Inflammatory macrophage treated with lipopolysaccharide for 1 hour (primary cell): ENCODE measurements at regions not wholly inside any gene's neighbourhood (a gene's known extent, or its start where the extent isn't known, plus 50 kb on each side); places are given as distances from the start of the nearest gene placed in this dataset.
"Not testable (repeated sequence)": the region's sequence is repeated elsewhere in the genome, so short reads cannot be mapped to it uniquely, and the experiment has no call there.

ENCODE experiments used
- DNase-seq, 2 donors: peaks; one replicate each; pipeline ENCODE4 v3.0.0-alpha.2; 2020 to 2022

DNA sequence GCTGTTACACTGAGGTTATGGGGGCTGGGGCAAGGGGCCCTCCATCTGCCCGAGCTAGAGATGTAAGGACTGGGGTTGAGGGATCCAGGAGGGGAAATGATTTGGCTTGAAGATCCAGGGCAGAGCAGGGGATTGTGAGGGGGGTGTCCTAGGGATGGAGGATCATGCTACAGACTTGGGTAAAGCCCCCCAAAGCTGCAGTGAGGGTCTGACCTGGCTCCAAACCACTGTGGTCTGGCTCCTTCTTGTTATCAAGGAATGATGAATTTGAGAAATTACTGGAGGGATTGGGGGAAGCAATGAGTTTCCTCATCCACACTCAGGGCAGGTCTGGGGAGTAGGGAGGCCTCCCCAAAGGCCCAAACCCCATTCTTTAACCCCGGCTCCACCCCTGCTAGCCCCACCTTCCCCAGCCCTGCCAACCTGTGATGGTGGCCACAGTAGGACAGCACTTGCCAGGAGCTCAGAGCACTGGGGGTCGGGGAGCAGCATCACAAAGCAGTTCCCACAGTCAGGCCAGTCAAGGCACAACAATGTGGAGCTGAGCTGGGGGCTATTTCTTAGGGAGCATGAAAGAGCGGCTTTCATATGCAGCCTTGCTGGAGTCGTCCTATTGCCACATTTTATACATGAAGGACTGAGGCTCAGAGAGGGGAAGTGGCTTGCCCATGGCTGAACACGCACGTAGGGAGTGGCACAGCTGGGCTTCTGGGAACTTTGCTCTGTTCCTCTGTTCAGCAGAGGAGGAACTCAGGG lies 165.5 kb downstream of the EFNB1 start:
- peak; percentile 48 to 52 for DNase-seq

DNA sequence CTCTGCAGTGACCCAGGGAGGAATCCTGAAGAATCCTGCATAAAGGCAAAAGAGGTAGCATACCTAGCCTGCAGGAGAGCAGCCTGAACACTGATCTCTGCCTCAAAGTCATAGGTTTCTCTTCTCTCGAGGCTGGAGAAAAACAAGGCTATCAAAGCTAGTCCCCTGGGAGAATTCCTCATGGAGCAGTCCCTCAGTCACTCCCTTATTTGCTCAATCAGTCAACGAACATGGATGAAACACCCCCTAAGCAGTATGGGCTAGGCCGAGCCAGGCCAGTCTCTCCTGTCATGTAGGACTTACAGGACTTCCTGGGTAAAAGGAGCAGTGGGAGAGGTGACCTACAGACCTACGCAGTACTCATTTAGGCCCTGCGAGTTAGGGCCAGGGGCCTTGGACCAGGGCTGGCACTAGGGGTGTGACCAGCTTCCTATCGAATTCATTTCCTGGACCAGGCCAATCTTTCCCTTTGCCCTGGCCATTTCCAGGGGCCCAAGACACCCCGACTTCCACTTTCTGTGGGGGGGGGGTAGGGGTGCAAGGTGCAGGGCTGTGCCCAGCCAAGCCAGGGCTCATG lies 164.1 kb downstream of the EFNB1 start:
- DNase-seq: no peak

DNA sequence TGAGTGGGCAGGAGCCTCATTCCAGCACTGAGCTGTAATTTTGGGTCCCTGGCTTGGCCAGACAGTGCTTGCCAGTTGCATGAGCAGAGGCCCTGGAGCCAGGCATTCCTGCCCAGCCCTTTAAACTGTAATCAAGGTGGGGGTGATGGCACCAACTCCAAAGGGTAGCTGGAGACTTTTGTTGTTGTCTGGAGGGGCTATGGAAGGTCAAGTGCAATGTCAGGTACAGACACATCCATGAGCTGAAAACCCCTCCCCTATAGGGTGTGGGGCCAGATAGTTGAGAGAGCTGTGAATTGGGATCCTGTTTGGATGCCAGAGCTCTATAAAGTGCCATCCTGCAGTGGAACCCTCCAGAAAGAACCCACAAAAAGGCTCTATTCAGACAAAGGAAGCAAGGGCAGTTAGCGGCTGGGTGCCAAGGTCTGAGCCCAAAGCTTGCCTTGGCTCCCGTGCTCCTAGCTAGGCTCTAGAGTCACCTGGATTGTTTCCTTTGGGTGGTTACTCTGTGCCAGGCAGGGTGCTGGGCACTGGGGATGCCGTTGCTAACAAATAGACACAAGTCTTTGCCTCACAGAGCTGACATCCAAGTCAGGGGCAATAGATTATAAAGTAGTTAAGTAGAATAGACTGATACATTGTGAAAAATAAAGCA lies 163.0 kb downstream of the EFNB1 start:
- no peak for DNase-seq

DNA sequence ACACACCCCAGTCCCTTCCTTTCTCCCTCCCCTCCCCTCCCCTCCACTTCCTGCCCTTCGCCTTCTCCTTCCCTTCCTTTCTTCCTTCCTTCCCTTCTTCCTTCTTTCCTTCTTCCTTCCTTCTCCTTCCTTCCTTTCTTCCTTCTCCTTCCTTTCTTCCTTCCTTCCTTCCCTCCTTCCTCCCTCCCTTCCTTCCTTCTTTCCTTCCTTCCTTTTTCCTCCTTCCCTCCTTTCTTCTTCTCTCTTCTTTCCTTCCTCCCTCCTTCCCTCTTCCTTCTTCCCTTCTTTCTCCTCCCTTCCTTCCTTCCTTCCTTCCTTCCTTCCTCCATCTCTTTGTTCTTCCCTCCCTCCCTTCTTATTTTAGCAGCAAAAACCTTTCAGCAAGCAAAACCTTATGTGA lies 162.1 kb downstream of the EFNB1 start:
- DNase-seq: no peak

DNA sequence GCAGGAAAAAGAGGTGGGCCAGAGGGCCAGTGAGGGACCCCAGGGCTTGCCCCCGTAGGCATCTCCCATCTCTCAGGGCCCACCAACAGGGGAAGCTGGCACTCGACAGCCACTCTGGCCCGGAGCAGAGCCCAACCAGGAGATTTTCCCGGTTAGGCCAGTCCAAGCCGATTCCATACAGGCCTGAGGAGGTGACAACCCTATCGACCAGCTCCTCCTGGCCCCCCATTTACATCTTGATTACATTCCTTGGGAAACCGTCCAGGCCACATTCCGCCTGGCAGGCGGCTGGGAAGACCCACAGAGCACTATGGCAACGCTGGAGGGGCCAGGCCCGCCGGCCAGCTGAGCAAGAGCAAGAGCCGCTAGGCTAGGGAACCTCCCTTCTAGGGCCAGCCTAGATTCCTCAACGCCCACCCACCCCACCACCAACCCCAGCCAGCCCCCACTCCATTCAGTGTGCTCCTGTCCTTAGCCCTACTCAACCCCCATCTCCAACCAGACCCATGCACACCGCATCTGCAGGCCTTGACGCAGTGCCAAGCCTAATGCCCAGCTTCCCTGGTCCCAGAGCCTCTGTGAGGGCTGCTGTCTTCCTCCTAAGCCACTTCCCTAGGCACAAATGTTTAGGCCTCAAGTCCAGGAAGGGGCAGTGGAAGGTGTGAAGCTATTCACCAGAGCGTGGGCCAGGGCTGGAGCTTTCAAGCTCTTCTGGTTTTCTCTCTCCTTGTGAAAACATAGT lies 161.2 kb downstream of the EFNB1 start:
- DNase-seq: no peak

DNA sequence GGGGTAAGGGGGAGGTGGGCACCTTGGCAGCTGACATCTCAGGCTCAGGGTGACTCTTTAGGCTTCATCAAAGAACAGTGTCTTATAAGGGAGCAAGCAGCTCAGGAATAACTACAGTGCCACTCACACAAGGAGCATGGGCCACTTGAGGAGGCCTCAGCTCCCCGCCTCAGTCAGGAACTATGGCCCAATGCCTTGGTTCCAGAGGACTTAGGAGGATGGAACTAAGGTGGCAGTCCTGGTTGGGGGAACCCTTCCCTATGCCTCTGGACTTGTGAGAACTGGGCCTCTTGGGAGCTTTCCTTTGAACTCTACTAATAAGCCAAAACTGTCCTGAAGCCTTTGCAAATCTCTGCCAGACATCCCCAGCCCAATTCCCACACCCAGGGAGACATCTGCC lies 160.6 kb downstream of the EFNB1 start:
- DNase-seq: no peak

DNA sequence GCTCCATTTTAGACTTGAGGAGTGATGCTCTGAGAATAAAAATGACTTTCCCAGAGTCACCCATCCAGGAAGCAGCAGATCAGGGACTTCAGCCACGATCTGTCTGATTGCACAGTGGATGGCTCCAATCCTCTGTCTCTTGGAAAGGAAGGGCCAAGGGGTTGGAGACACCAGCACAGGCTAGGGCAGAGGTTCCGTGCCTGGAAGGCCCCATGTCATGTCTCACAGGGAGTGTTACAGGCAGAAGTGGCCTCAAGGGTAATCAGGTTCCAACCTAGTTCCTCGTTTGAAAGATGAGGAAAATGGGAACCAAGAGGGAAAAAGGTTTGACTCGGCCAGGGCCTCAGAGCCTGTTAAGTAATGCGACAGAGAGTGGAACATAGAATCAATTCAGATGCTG lies 160.0 kb downstream of the EFNB1 start:
- DNase-seq: no peak

DNA sequence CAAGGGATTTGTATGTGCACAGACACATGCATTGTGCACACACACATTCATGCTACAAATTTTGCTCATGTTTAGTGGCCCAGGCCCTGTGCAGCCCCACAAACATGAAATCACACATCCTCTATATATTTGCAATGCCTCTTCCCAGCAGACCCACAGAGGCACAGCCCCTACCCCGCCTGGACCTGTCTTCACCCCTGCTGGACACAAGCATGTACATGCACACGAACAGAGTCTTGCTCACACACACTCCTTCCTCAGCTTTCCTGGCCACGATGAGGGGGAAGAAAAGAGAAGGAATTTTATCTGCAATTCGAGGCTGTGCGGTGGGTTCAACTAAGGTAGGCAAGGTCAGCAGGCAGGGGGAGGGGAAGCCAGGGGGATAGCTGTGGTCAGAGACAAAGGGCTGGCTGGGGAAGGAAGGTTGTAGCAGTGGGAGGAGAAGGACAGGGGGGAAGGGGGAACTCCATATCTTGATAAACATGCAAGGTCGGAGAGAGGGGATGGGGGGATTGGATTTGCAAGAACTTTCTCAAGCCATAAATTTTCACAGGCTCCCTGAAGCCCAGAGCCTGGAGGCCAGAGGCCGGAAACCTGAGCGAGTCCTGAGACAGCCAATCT lies 156.4 kb downstream of the EFNB1 start:
- DNase-seq: no peak

DNA sequence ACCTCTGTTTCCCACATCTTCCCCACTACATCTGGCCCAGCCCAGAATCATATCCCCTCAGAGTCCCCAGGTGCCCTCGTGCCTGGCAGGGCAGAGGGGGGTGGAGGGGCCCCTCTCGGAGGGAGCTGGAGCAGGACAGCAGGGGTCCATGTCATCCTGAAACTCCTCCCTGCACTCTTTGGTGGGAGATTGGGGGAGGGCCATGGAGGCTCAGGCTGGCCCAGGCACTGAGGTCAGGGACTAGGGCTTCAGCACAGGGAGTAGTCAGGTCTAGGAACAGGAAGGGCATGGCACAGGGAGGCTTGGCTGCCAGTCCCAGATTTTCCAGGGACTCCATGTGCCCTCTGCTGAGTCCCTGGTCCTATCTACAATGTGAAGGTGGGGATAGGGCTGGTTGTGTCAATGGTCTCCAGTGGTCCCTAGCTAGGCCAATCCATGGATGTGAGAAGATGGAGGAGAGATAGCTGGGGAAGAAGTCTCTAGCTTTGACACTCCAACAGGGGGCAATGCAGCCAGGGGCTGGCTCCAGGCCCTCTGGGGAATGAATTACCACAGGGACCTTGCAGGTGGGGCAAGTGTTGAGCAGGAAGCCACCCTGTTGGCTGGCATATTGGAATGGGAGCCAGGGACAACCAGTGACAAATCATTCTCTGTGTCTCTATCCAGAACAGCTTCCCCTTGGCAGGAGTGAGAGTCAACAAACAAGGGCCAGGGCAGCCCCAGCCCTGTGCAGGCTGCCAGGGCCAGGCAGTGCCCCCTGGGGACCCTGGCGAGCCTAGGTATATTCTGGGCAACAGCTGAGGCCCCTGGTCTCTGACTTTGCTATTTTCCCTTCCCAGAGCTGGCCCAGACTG lies 154.4 kb downstream of the EFNB1 start:
- no peak for DNase-seq

DNA sequence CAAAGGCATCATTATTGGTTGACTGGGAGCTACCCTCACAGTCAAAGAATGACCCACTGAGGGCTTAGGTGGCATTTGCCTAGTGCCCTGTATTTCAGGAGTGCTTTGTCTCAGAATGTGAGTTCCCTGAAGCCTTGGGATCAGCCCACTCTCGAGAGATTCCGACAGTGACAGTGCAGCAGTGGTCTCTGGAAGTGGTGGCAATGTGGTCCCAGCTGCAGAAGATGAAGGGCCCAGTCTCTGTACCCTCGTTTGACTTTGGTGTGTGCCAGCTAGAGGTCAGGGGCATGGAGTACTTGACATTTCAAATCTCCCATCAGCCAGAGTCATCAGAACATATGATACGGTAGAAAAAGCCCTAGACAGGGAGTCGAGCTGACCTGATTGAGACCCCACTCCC lies 153.7 kb downstream of the EFNB1 start:
- no peak for DNase-seq

DNA sequence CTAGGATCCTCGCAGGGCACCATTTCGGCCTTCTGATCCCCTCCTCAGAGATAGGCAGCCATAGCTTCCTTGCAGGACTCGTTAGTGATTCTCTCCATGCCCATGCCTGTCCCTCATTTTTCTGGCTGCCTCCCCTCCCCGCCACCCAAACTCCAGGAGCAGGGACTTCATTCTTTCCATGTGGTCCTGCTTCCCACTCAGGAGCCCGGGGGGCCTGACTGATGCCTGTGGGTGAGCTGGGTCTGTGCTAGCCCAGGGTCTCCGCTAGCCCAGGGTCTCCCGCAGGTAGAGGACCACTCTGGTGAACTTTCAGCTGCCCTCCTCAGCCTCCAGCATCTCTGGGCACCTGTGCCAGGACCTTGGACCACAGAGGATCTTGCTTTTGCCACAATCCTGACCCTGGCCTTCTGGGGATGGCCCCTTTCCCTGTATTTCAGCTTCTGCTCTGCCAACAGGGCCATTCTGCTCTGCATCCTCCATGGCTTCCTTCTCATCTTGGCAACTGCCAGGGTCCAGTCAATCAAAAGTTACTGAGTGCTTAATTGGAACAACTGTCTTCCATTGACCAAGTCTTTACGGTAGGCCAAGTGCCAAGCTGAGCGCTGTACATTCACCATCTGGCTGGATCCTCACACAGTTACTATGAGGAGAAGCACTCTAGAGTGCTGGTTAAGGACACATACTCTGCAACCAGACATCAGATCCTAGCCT lies 152.2 kb downstream of the EFNB1 start:
- no peak for DNase-seq

DNA sequence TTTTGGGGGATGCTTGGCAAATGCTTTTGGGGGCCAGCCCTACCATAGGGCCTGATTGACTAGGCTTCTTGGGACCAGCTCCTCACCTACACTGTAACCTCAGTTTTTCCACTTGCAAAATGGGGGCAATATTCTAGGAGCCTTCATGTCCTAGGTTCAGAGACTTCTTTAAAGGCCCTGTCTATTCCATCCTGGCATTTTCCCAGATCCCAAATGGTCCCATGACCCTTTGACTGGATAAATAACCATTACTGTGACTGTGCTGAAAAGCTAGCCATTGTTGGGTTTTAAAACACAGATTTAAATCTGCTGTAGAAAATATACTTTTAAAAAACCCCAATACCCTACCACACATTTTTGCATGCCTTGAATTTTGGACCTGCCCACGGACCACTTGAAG lies 149.8 kb downstream of the EFNB1 start:
- no peak for DNase-seq

DNA sequence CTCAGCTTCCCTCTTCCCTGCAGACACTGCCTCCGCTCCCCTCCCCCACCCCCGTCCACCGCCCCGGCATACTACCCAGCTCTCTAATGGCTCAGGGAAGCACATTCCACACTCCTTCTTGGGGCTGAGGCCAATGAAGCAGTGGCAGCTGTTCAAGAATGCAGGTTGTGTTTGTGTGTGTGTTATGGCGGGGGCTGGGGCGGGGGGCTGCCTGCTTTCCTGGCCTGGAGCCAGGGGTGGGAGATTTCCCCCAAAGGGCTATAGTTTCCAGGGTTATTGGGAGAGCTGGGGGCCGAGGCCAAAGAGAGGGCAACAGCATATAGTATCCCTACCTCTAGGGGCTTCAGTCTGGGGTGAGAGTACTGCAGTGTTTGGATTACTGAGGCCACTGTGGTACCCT lies 149.4 kb downstream of the EFNB1 start:
- no peak for DNase-seq

DNA sequence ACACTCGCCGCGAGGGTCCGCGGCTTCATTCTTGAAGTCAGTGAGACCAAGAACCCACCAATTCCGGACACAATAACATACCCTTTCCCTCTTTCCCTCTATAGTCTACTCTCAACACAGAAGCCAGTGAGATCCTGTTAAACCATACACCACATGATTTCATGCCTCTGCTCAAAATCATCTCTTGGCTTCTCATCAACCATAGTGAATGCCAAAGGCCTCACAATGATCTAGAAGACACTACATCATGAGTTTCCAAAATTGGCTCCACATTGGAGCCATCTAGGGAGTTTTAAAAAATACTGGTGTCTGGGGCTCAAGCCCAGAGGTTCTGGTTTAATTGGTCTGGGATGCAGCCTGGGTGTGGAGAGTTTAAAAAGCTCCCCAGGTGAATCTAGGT lies 124.5 kb downstream of the EFNB1 start:
- DNase-seq: no peak

DNA sequence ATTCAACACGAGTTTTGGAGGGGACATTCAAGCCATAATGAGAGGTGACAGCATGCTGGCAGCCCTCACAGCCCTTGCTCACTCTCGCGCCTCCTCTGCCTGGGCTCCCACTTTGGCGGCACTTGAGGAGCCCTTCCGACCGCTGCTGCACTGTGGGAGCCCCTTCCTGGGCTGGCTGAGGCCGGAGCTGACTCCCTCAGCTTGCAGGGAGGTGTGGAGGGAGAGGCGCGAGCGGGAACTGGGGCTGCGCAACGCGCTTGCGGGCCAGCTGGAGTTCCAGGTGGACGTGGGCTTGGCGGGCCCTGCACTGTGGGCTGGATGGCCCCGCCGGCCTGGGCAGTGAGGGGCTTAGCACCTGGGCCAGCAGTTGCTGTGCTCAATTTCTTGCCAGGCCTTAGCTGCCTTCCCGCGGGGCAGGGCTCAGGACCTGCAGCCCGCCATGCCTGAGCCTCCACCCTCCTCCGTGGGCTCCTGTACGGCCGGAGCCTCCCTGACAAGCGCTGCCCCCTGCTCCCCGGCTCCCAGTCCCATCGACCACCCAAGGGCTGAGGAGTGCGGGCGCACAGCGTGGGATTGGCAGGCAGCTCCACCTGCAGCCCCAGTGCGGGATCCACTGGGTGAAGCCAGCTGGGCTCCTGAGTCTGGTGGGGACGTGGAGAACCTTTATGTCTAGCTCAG lies 123.3 kb downstream of the EFNB1 start:
- not testable (repeated sequence) for DNase-seq

DNA sequence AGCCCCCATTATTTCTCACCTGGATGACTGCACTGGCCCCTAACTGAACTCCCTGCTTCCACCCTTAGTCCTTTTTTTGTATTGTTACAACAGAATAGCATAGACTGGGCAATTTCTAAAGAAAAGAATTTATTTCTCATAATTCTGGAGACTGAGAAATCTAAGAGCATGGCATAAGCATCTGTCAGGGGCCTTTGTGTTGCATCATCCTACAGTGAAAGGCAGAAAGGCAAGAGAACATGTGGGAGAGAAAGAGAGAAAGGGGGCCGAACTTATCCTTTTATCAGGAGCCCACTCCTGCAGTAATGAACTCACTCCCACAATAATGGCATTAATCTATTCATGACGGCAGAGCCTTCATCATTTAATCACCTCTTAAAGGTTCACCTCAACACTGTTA lies 122.1 kb downstream of the EFNB1 start:
- DNase-seq: no peak

DNA sequence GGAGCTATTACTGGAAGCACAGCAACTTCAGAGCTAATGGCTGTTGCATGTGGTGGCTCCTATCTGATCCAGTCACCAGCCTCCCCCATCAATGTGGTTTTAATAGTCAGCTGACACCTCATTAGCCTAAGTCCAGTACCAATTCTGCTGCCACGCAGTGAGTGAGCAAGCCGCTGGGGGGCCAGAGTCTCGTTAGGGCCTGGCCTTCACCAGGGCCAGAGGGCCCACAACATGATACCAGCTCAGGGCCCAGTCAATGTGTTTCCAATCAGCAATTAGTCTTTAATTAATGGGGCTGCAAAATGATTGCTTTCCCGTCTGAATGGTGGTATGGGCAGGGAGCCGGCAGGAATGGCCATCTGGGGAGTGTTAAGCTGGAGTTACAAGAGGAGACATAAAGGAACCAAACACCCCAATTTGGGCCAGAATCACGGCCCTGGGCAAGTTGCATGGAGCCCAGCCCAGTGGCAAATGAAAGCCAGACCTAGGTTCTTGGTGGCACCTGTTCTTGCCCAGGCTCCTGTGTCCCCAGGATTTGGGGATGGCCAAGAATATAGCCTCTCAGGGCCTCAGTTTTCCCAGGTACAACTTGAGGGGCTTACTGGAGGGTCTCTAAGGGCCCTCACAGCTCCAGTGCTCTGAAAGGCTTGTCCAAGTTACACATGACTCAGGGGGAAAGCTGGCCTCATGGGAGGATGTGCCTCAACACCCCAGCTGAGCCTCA lies 119.2 kb downstream of the EFNB1 start:
- DNase-seq: no peak

DNA sequence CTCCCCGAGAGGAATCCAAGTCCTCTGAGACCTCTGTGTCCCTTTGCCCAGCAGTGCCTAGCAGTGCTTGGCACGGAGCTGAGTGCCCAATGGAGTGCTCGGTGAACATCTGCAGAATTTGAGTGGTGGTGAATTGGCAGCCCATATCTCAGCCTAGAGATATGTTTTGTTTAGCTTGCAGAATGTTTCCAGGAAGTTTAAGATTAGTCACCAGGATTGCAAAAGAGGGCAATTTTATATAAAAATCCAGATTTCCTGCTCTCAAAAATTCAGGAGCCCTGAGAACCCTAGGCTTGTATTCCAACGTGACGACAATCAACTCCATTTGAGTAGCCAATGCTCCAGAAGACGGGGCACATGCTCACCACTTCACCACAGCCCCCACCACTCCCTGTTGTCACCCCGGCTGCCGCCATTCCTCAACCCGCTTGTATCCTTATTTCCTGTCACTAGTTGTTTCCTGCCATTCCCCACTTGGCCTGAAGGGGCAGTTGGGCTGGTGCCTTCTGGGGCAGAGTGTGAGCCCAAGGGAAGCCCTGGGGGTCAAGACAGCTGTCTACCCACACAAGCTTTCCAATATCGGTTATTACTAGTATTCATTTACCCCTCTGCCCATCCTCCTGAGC lies 116.9 kb downstream of the EFNB1 start:
- no peak for DNase-seq

DNA sequence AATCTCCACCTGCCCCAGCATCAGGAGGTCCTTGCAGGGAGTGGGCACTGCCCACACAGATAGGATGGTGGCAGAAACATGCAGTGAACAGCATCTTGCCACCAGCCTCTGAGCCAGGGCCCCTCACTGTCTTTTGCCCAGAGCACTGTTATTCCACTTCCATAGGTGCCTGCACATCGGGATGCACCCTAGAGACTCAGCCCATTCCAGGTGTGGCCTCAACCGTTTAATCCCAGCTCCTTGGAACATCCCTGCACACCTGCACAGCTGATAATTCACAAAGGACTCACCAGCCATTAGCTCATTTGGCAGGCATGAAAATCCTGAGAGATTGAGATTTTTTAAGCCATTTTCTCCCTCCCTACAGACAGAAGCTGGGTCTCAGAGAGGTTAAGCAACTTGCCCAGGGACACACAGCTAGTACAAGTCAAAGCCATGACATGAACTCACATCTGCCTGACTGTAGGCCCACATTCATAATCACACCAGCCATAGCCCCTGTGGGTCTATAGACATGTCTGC lies 116.3 kb downstream of the EFNB1 start:
- DNase-seq: no peak

DNA sequence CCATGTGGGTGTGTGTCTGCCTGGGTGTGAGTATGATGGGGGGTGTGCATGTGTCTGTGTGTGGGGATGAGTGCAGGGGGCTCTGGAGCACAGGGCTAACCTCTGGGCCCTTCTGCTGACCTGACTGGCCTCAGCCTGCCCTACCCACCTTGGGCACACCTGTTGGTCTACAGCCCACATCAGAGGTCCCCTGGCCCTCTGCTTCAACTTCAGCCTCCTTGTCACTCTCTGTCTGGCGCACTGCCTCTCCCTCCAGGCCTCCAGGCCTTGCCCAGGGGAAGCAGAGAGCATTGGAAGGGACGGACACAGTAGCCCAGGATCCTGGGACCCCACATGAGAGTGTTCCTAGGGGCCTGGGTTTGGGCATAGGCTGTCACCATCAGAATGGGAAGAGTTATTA lies 115.4 kb downstream of the EFNB1 start:
- DNase-seq: no peak
